ENCODE measurements at regions not wholly inside any gene's neighbourhood (a gene's known extent, or its start where the extent isn't known, plus 50 kb on each side); places are given as distances from the start of the nearest gene placed in this dataset.

DNA sequence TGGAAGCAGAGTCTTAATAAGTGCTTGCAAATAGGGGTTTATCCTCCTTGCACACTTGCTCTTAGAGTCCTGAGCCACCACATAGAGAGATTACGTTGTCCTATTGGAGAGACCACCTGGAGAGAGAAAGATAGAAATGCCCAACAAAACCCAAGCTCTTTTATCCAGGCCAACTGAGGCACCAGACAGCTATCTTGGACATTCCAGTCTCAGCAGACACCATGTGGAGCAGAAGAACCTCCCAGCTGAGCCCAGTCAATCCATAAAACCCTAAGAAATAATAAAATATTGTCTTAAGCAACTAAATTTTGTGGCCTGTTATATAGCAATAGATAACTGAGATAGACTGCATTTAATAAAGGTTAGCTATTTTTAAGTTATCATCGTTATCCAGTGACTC is 105.7 kb upstream of the PFN2 start:
- intact Hi-C loops (cut with DNase I) = no loop called here
- TF ChIP-seq CTCF (IDR thresholded peaks at IDR 0.05) = no peak

DNA sequence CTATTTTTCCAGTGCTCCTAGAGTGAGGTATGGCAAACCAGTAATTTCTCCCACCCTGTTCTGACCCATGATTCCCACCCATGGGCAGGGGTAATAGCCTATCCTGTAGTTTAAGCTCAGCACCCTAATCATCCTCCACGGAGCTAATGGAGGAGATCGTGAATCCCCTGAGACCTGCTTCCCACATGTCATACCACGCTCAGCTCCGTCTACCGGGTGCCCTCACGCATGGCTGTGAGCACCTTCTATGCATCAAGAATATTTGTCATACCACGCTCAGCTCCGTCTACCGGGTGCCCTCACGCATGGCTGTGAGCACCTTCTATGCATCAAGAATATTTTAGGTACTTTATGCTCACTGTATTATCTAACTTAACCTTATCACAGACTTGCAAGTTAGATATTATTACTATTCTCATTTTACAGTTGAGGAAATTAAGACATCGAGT is 104.7 kb upstream of the PFN2 start:
- Histone ChIP-seq H3K27ac (no peak overlapping the region), H3K4me3 (no peak overlapping the region), H3K9me3 (peaks cover 13% of the 10 kb centered on the region), H3K4me1 (no peaks in the 10 kb centered on the region), H3K27me3 (ENCODE audit: low read depth) (peaks cover 6% of the 10 kb centered on the region), H3K36me3 (no peaks in the 10 kb centered on the region)
- ATAC-seq (no peak), DNase-seq (no peak)
- intact Hi-C loops (cut with DNase I) = no loop called here
- no peak for TF ChIP-seq CTCF (IDR thresholded peaks at IDR 0.05)

More for the DNA sequence above, 105.7 kb upstream of the PFN2 start:
- ATAC-seq = no peak
- Histone ChIP-seq H3K27ac (no peak overlapping the region), H3K9me3 (peaks cover 13% of the 10 kb centered on the region), H3K4me1 (no peaks in the 10 kb centered on the region), H3K27me3 (ENCODE audit: low read depth) (peaks cover 6% of the 10 kb centered on the region), H3K4me3 (no peak overlapping the region), H3K36me3 (no peaks in the 10 kb centered on the region)
- DNase-seq = no peak

- no peak for DNase-seq
- H3K36me3 ChIP-seq = no peaks in the 10 kb centered on the region
- ATAC-seq = no peak
- no peak overlapping the region for H3K4me3 ChIP-seq
- H3K27me3 ChIP-seq (ENCODE audit: low read depth) = peaks cover 6% of the 10 kb centered on the region
- intact Hi-C loops (cut with DNase I) = no loop called here
- no peak for TF ChIP-seq CTCF (IDR thresholded peaks at IDR 0.05)
- H3K27ac ChIP-seq = no peak overlapping the region
- H3K4me1 ChIP-seq = no peaks in the 10 kb centered on the region
- H3K9me3 ChIP-seq = peaks cover 13% of the 10 kb centered on the region
Measured at GRCh38 chr3:150074697-150075416, 104.2 kb upstream of the PFN2 start.

GRCh38 chr3:150074277-150074676 is 103.6 kb upstream of the PFN2 start:
- DNase-seq (no peak), ATAC-seq (no peak)
- no peak for TF ChIP-seq CTCF (IDR thresholded peaks at IDR 0.05)
- Histone ChIP-seq H3K4me3 (no peak overlapping the region), H3K36me3 (no peaks in the 10 kb centered on the region), H3K27ac (no peak overlapping the region), H3K9me3 (peaks cover 13% of the 10 kb centered on the region), H3K27me3 (ENCODE audit: low read depth) (peaks cover 6% of the 10 kb centered on the region), H3K4me1 (no peaks in the 10 kb centered on the region)
- intact Hi-C loops (cut with DNase I) = no loop called here

- Histone ChIP-seq H3K27me3 (ENCODE audit: low read depth) (peaks cover 6% of the 10 kb centered on the region), H3K36me3 (no peaks in the 10 kb centered on the region), H3K27ac (no peak overlapping the region), H3K9me3 (peaks cover 13% of the 10 kb centered on the region), H3K4me3 (no peak overlapping the region), H3K4me1 (no peaks in the 10 kb centered on the region)
- no peak for TF ChIP-seq CTCF (IDR thresholded peaks at IDR 0.05)
- DNase-seq (no peak), ATAC-seq (no peak)
- intact Hi-C loops (cut with DNase I) = no loop called here
Measured at GRCh38 chr3:150073513-150073912, 102.8 kb upstream of the PFN2 start.

All from lower lobe of right lung (tissue), 2 donors.